ENCODE measurements at regions not wholly inside any gene's neighbourhood (a gene's known extent, or its start where the extent isn't known, plus 50 kb on each side); places are given as distances from the start of the nearest gene placed in this dataset.

DNA sequence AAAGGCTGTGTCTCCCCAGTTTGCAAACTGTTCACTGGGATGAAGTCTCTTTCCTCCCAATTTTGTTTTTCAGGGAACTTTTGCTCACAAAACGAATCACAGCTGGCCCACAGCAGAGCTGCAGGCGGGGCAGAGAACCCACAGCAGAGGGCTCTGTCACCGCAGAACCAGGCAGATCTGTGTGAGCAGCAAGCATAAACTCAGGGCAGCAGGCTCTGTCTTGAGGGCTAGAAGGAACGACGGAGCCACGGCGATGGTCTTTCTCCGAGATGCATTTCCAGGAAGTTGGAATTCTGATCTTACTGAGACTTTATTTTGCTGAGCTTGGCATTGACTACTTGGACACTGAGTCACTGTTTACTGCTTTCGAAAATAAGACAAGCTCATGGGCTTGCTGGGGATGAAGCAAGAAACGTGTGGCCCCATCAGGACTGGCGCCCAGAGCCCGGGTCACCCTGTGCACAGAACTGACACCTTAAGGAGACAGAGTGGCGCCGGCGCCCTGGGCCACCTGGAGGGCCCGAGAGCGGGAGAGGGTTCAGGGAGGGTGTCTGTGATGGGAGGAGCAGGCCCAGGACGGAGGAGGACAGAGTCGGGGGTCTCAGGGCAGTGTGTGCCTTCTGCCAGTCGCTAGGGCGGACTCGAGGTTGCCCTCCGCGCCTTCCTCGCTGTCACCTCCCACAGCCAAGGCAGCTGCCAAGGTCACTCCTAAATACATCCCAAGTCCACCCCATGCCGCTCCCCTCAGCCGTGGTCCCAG, 106.3 kb upstream of the NXT1 start:
- Histone ChIP-seq H3K27ac (ENCODE audit: insufficient read depth, low read depth, low read length, poor library complexity, severe bottlenecking) (no peak overlapping the region), H3K27me3 (ENCODE audit: control insufficient read depth, insufficient read depth, low read length, poor library complexity, severe bottlenecking) (no peaks in the 10 kb centered on the region), H3K9me3 (ENCODE audit: control insufficient read depth, low read length) (no peaks in the 10 kb centered on the region), H3K4me1 (ENCODE audit: control insufficient read depth, insufficient read depth, low read length) (no peaks in the 10 kb centered on the region), H3K36me3 (ENCODE audit: control insufficient read depth, insufficient read depth, low read length) (no peaks in the 10 kb centered on the region), H3K4me3 (ENCODE audit: insufficient read depth, low read depth, low read length) (no peak overlapping the region)
- 92% methylated on average over 27 of the region's 27 CpGs for WGBS, 2 experiments

DNA sequence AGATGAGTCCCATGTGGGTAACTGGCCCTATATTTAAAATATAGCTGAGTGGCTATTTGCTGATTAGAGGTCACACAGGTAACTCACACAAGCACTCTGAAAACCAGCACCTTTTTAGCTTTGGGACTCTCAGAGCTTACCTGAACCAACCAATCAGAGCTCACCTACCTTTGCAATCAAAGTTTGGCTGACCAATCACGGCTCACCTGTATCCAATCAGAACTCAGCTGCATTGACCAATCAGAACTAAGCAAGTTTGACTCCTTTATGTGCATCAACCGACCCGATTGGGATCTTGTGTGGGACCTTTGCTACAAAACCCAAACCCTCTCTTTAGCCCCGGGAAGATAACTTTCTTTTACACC, 106.8 kb upstream of the NXT1 start:
- Histone ChIP-seq H3K27ac (ENCODE audit: insufficient read depth, low read depth, low read length, poor library complexity, severe bottlenecking) (no peak overlapping the region), H3K9me3 (ENCODE audit: control insufficient read depth, low read length) (no peaks in the 10 kb centered on the region), H3K4me1 (ENCODE audit: control insufficient read depth, insufficient read depth, low read length) (no peaks in the 10 kb centered on the region), H3K27me3 (ENCODE audit: control insufficient read depth, insufficient read depth, low read length, poor library complexity, severe bottlenecking) (no peaks in the 10 kb centered on the region), H3K4me3 (ENCODE audit: insufficient read depth, low read depth, low read length) (no peak overlapping the region), H3K36me3 (ENCODE audit: control insufficient read depth, insufficient read depth, low read length) (no peaks in the 10 kb centered on the region)
- 92 to 97% methylated on average over 4 of the region's 4 CpGs for WGBS, 2 experiments

- Histone ChIP-seq H3K36me3 (ENCODE audit: control insufficient read depth, insufficient read depth, low read length) (no peaks in the 10 kb centered on the region), H3K27ac (ENCODE audit: insufficient read depth, low read depth, low read length, poor library complexity, severe bottlenecking) (no peak overlapping the region), H3K4me1 (ENCODE audit: control insufficient read depth, insufficient read depth, low read length) (no peaks in the 10 kb centered on the region), H3K4me3 (ENCODE audit: insufficient read depth, low read depth, low read length) (no peak overlapping the region), H3K9me3 (ENCODE audit: control insufficient read depth, low read length) (no peaks in the 10 kb centered on the region), H3K27me3 (ENCODE audit: control insufficient read depth, insufficient read depth, low read length, poor library complexity, severe bottlenecking) (no peaks in the 10 kb centered on the region)
- 92 to 94% methylated on average over 5 of the region's 5 CpGs for WGBS, 2 experiments
These were observed 107.9 kb upstream of the NXT1 start for GRCh38 chr20:23242556-23243180.

DNA sequence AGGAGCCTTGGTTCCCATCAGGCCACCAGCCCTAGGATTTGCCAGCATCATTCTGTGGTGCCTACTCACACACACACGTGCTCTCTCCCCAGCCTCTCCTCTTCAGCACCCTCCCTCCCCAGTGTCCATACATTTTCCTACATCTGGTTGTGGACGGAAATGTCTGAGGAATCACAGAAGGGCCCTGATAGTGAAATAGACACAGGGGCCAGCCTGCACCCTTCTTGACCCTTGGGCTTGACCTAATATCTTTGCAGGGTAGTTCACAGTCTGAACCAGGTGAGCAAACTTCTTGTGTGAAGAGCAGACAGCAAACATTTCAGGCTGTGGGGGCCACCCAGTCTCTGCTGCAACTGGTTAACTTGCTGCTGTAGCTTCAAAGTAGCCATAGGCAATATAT, 108.5 kb upstream of the NXT1 start:
- Histone ChIP-seq H3K9me3 (ENCODE audit: control insufficient read depth, low read length) (no peaks in the 10 kb centered on the region), H3K27ac (ENCODE audit: insufficient read depth, low read depth, low read length, poor library complexity, severe bottlenecking) (no peak overlapping the region), H3K27me3 (ENCODE audit: control insufficient read depth, insufficient read depth, low read length, poor library complexity, severe bottlenecking) (no peaks in the 10 kb centered on the region), H3K36me3 (ENCODE audit: control insufficient read depth, insufficient read depth, low read length) (no peaks in the 10 kb centered on the region), H3K4me3 (ENCODE audit: insufficient read depth, low read depth, low read length) (no peak overlapping the region), H3K4me1 (ENCODE audit: control insufficient read depth, insufficient read depth, low read length) (no peaks in the 10 kb centered on the region)
- WGBS, 2 experiments, result 77 to 93% methylated on average over 2 of the region's 2 CpGs

- WGBS, 2 experiments, result 77 to 93% methylated on average over 3 of the region's 3 CpGs
- H3K4me1 ChIP-seq (ENCODE audit: control insufficient read depth, insufficient read depth, low read length), result no peaks in the 10 kb centered on the region
- H3K9me3 ChIP-seq (ENCODE audit: control insufficient read depth, low read length), result no peaks in the 10 kb centered on the region
- H3K27me3 ChIP-seq (ENCODE audit: control insufficient read depth, insufficient read depth, low read length, poor library complexity, severe bottlenecking), result no peaks in the 10 kb centered on the region
- H3K36me3 ChIP-seq (ENCODE audit: control insufficient read depth, insufficient read depth, low read length), result no peaks in the 10 kb centered on the region
- no peak overlapping the region for H3K27ac ChIP-seq (ENCODE audit: insufficient read depth, low read depth, low read length, poor library complexity, severe bottlenecking)
- no peak overlapping the region for H3K4me3 ChIP-seq (ENCODE audit: insufficient read depth, low read depth, low read length)
These were observed 109.2 kb upstream of the NXT1 start for GRCh38 chr20:23241416-23241815.

DNA sequence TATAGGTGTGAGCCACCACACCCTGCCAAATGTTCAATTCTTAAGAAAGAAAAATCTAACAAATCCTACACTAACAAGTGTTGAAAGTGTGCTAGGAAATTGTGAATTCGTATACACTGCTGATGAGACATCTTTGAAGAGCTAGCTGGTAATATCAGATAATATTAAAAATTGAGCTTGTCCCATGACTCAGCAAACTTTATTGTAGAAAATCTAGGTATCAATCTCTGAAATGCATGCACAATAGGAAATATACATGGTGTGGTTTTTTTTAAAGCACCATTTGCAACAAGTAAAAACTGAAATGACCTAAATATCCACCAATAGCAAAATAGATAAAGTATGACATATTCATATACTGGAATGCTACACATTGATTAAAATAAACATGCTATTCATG, 110.1 kb upstream of the NXT1 start:
- no peaks in the 10 kb centered on the region for H3K36me3 ChIP-seq (ENCODE audit: control insufficient read depth, insufficient read depth, low read length)
- H3K4me3 ChIP-seq (ENCODE audit: insufficient read depth, low read depth, low read length), result no peak overlapping the region
- no peaks in the 10 kb centered on the region for H3K9me3 ChIP-seq (ENCODE audit: control insufficient read depth, low read length)
- H3K27ac ChIP-seq (ENCODE audit: insufficient read depth, low read depth, low read length, poor library complexity, severe bottlenecking), result no peak overlapping the region
- no peaks in the 10 kb centered on the region for H3K27me3 ChIP-seq (ENCODE audit: control insufficient read depth, insufficient read depth, low read length, poor library complexity, severe bottlenecking)
- H3K4me1 ChIP-seq (ENCODE audit: control insufficient read depth, insufficient read depth, low read length), result no peaks in the 10 kb centered on the region
- WGBS, 2 experiments, result 80 to 100% methylated on average over 1 of the region's 1 CpG

DNA sequence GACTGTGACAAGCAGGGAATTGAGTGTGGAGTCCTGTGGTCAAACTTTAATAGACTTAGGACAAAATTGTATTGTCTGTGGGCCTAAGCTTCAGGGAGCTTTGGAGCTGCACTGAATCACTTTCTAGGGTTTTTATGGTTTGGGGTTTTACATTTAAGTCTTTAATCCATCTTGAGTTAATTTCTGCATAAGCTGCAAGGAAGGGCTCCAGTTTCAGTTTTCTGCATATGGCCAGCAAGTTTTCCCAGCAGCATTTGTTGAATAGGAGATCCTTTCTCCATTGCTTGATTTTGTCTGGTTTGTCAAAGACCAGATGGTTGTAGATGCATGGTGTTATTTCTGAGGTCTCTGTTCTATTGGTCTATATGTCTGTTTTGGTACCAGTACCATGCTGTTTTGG, 113.4 kb upstream of the NXT1 start:
- Histone ChIP-seq H3K27me3 (ENCODE audit: control insufficient read depth, insufficient read depth, low read length, poor library complexity, severe bottlenecking) (no peaks in the 10 kb centered on the region), H3K4me3 (ENCODE audit: insufficient read depth, low read depth, low read length) (no peak overlapping the region), H3K4me1 (ENCODE audit: control insufficient read depth, insufficient read depth, low read length) (no peaks in the 10 kb centered on the region), H3K36me3 (ENCODE audit: control insufficient read depth, insufficient read depth, low read length) (no peaks in the 10 kb centered on the region), H3K9me3 (ENCODE audit: control insufficient read depth, low read length) (no peaks in the 10 kb centered on the region), H3K27ac (ENCODE audit: insufficient read depth, low read depth, low read length, poor library complexity, severe bottlenecking) (no peak overlapping the region)

GRCh38 chr20:23235173-23236027, 115.2 kb upstream of the NXT1 start:
- 27 to 29% methylated on average over 9 of the region's 9 CpGs for WGBS, 2 experiments
- H3K4me3 ChIP-seq (ENCODE audit: insufficient read depth, low read depth, low read length), result no peak overlapping the region
- no peaks in the 10 kb centered on the region for H3K9me3 ChIP-seq (ENCODE audit: control insufficient read depth, low read length)
- H3K36me3 ChIP-seq (ENCODE audit: control insufficient read depth, insufficient read depth, low read length), result no peaks in the 10 kb centered on the region
- no peaks in the 10 kb centered on the region for H3K27me3 ChIP-seq (ENCODE audit: control insufficient read depth, insufficient read depth, low read length, poor library complexity, severe bottlenecking)
- H3K4me1 ChIP-seq (ENCODE audit: control insufficient read depth, insufficient read depth, low read length), result no peaks in the 10 kb centered on the region
- no peak overlapping the region for H3K27ac ChIP-seq (ENCODE audit: insufficient read depth, low read depth, low read length, poor library complexity, severe bottlenecking)

GRCh38 chr20:23234311-23235078, 116.1 kb upstream of the NXT1 start:
- 88 to 91% methylated on average over 3 of the region's 3 CpGs for whole genome bisulfite sequencing, 2 experiments
- Histone ChIP-seq H3K27ac (ENCODE audit: insufficient read depth, low read depth, low read length, poor library complexity, severe bottlenecking) (no peak overlapping the region), H3K36me3 (ENCODE audit: control insufficient read depth, insufficient read depth, low read length) (no peaks in the 10 kb centered on the region), H3K4me3 (ENCODE audit: insufficient read depth, low read depth, low read length) (no peak overlapping the region), H3K9me3 (ENCODE audit: control insufficient read depth, low read length) (no peaks in the 10 kb centered on the region), H3K4me1 (ENCODE audit: control insufficient read depth, insufficient read depth, low read length) (no peaks in the 10 kb centered on the region), H3K27me3 (ENCODE audit: control insufficient read depth, insufficient read depth, low read length, poor library complexity, severe bottlenecking) (no peaks in the 10 kb centered on the region)

GRCh38 chr20:23233341-23233740, 117.2 kb upstream of the NXT1 start:
- no peaks in the 10 kb centered on the region for H3K9me3 ChIP-seq (ENCODE audit: control insufficient read depth, low read length)
- H3K4me1 ChIP-seq (ENCODE audit: control insufficient read depth, insufficient read depth, low read length), result no peaks in the 10 kb centered on the region
- no peaks in the 10 kb centered on the region for H3K36me3 ChIP-seq (ENCODE audit: control insufficient read depth, insufficient read depth, low read length)
- no peaks in the 10 kb centered on the region for H3K27me3 ChIP-seq (ENCODE audit: control insufficient read depth, insufficient read depth, low read length, poor library complexity, severe bottlenecking)
- no peak overlapping the region for H3K27ac ChIP-seq (ENCODE audit: insufficient read depth, low read depth, low read length, poor library complexity, severe bottlenecking)
- H3K4me3 ChIP-seq (ENCODE audit: insufficient read depth, low read depth, low read length), result no peak overlapping the region
- WGBS, 2 experiments, result 93 to 95% methylated on average over 6 of the region's 6 CpGs
